ENCODE measurements at regions not wholly inside any gene's neighbourhood (a gene's known extent, or its start where the extent isn't known, plus 50 kb on each side); places are given as distances from the start of the nearest gene placed in this dataset.

DNA sequence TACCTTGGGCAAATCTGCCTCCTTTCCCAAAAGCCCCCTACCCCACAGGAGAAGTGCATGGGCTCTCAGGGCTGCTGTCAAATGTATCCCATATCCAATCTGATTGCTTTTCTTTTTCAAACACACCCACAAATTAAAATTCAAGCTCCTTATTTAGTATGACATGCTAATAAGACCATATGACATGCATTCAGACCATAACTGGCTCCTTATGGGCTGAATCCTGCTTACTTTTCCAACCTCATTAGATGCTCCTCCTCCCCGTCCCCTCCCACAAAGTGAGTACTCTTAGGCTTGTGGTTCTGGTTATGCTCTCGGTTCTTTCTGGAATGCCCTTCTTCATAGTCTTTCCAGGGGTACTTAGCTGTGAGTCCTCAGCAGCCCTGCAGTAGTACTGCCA lies 59.0 kb upstream of the TOM1L1 start:
- Mint-ChIP-seq H3K36me3 (ENCODE audit: insufficient read depth, unreplicated experiment) (no peaks in the 10 kb centered on the region), H3K9me3 (ENCODE audit: unreplicated experiment) (no peaks in the 10 kb centered on the region), H3K4me1 (ENCODE audit: low read depth, unreplicated experiment) (no peaks in the 10 kb centered on the region), H3K4me3 (ENCODE audit: unreplicated experiment) (no peak overlapping the region), H3K27me3 (ENCODE audit: insufficient read depth, unreplicated experiment) (peaks cover 5% of the 10 kb centered on the region), H3K27ac (ENCODE audit: unreplicated experiment) (no peak overlapping the region)
- intact Hi-C loops (cut with micrococcal nuclease; ENCODE audit: unreplicated experiment): no loop called here
- no peaks in the 10 kb centered on the region for H3K27me3 ChIP-seq (replicated peaks; ENCODE audit: control insufficient read depth, insufficient read depth, low read length)
- H3K36me3 ChIP-seq (ENCODE audit: control insufficient read depth, insufficient read depth, low read length): no peaks in the 10 kb centered on the region
- TF ChIP-seq, protein P1, sequence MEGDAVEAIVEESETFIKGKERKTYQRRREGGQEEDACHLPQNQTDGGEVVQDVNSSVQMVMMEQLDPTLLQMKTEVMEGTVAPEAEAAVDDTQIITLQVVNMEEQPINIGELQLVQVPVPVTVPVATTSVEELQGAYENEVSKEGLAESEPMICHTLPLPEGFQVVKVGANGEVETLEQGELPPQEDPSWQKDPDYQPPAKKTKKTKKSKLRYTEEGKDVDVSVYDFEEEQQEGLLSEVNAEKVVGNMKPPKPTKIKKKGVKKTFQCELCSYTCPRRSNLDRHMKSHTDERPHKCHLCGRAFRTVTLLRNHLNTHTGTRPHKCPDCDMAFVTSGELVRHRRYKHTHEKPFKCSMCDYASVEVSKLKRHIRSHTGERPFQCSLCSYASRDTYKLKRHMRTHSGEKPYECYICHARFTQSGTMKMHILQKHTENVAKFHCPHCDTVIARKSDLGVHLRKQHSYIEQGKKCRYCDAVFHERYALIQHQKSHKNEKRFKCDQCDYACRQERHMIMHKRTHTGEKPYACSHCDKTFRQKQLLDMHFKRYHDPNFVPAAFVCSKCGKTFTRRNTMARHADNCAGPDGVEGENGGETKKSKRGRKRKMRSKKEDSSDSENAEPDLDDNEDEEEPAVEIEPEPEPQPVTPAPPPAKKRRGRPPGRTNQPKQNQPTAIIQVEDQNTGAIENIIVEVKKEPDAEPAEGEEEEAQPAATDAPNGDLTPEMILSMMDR (IDR thresholded peaks at IDR 0.05; ENCODE audit: insufficient read depth in 1 of 2, low read depth in 1 of 2, low read length in 1 of 2, severe bottlenecking in 1 of 2, unreplicated experiment in 1 of 2): no peak
- ChIA-PET POLR2A (no interaction called here), CTCF (no interaction called here)
- DNase-seq: no peak
- BruUV-seq (replicated peaks): no TSS peak
- peaks cover 2% of the 10 kb centered on the region; the same call in 1 of the 2 replicates for H3K9me3 ChIP-seq
- H3K4me3 ChIP-seq (ENCODE audit: low read depth, low read length): no peak overlapping the region
- H3K4me1 ChIP-seq: peaks cover 8% of the 10 kb centered on the region; the same call in 1 of the 2 replicates

DNA sequence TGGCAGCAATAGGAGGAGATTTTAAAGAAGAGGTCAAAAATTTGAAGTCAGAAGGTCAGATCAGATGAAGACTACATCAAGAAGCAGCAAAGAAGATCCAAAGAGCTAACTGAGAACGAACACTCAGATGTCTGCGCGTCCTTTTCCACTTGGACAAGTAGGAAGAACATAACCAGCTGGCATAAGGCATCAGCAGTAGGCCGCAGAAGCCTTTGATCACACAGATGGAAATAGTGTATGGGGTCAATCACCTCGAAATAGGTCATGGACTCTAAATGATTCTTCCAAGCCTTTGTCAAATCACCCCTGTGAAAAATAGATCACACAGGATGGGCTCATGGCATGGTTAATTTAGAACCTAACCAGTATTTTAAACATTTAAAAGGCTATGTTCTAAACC lies 56.4 kb upstream of the TOM1L1 start:
- POLR2A ChIA-PET: no interaction called here
- BruUV-seq (replicated peaks): no TSS peak
- Mint-ChIP-seq H3K4me3 (ENCODE audit: unreplicated experiment) (no peak overlapping the region), H3K9me3 (ENCODE audit: unreplicated experiment) (no peaks in the 10 kb centered on the region), H3K4me1 (ENCODE audit: low read depth, unreplicated experiment) (no peaks in the 10 kb centered on the region), H3K36me3 (ENCODE audit: insufficient read depth, unreplicated experiment) (no peaks in the 10 kb centered on the region), H3K27me3 (ENCODE audit: insufficient read depth, unreplicated experiment) (peaks cover 5% of the 10 kb centered on the region), H3K27ac (ENCODE audit: unreplicated experiment) (no peak overlapping the region)
- no peaks in the 10 kb centered on the region for H3K36me3 ChIP-seq (ENCODE audit: control insufficient read depth, insufficient read depth, low read length)
- peaks cover 8% of the 10 kb centered on the region; the same call in 1 of the 2 replicates for H3K4me1 ChIP-seq
- no peaks in the 10 kb centered on the region for H3K9me3 ChIP-seq
- no peaks in the 10 kb centered on the region for H3K27me3 ChIP-seq (replicated peaks; ENCODE audit: control insufficient read depth, insufficient read depth, low read length)
- H3K4me3 ChIP-seq (ENCODE audit: low read depth, low read length): no peak overlapping the region
- TF ChIP-seq, protein P1 (IDR thresholded peaks at IDR 0.05; ENCODE audit: insufficient read depth in 1 of 2, low read depth in 1 of 2, low read length in 1 of 2, severe bottlenecking in 1 of 2, unreplicated experiment in 1 of 2): no peak
- CTCF ChIA-PET: no interaction called here
- DNase-seq: no peak
- intact Hi-C loops (cut with micrococcal nuclease; ENCODE audit: unreplicated experiment): no loop called here

DNA sequence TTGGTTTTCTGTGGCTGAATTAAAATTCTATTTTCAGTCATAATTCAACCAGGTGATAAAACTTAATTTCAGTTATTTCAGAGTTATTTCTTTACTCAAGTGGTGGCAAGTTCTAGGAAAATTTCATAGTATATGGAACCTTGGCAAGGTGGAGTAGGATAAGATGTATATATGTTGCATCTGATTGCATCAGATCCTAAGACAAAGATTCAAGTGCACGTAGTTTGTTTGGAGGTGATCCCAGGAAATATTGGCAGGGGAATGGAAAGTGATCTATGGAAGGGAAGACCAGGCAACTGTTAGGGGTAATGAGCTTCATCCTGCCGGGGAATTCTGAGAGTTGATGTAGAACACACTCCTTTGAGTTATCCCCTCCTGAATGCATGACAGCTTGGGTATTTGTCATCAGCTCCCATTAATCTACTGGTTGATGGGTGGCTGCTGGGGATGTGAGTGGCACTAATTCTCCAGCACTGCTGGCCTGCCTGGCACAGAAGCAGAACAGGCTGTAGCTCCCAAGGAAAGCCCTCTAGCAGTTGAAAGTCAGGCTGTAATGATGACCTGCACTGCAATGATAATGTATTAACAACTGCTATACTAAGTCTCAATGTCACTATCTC lies 52.2 kb upstream of the TOM1L1 start:
- Mint-ChIP-seq H3K4me3 (ENCODE audit: unreplicated experiment) (no peak overlapping the region), H3K9me3 (ENCODE audit: unreplicated experiment) (no peaks in the 10 kb centered on the region)
- TF ChIP-seq, protein P1 (IDR thresholded peaks at IDR 0.05; ENCODE audit: insufficient read depth in 1 of 2, low read depth in 1 of 2, low read length in 1 of 2, severe bottlenecking in 1 of 2, unreplicated experiment in 1 of 2): no peak

More for the DNA sequence above, 52.2 kb upstream of the TOM1L1 start:
- Mint-ChIP-seq H3K36me3 (ENCODE audit: insufficient read depth, unreplicated experiment) (no peaks in the 10 kb centered on the region), H3K27ac (ENCODE audit: unreplicated experiment) (peak overlapping the region; percentile 18), H3K27me3 (ENCODE audit: insufficient read depth, unreplicated experiment) (peaks cover 19% of the 10 kb centered on the region), H3K4me1 (ENCODE audit: low read depth, unreplicated experiment) (no peaks in the 10 kb centered on the region)
- intact Hi-C loops (cut with micrococcal nuclease; ENCODE audit: unreplicated experiment): no loop called here
- no peak for DNase-seq
- BruUV-seq (replicated peaks): no TSS peak
- Histone ChIP-seq H3K9me3 (no peaks in the 10 kb centered on the region), H3K27me3 (replicated peaks; ENCODE audit: control insufficient read depth, insufficient read depth, low read length) (no peaks in the 10 kb centered on the region), H3K36me3 (ENCODE audit: control insufficient read depth, insufficient read depth, low read length) (no peaks in the 10 kb centered on the region), H3K4me1 (no peaks in the 10 kb centered on the region), H3K4me3 (ENCODE audit: low read depth, low read length) (no peak overlapping the region)
- CTCF ChIA-PET: no interaction called here
- POLR2A ChIA-PET: no interaction called here
